ENCODE measurements at regions not wholly inside any gene's neighbourhood (a gene's known extent, or its start where the extent isn't known, plus 50 kb on each side); places are given as distances from the start of the nearest gene placed in this dataset.
"Not testable (repeated sequence)": the region's sequence is repeated elsewhere in the genome, so short reads cannot be mapped to it uniquely, and the experiment has no call there.

- no peak for DNase-seq
These were observed 722.2 kb upstream of the PCDH20 start for GRCh38 chr13:62137629-62138405.

- DNase-seq: no peak
These were observed 716.0 kb upstream of the PCDH20 start for GRCh38 chr13:62131604-62132003.

GRCh38 chr13:62130062-62130970, 714.7 kb upstream of the PCDH20 start:
- DNase-seq: no peak

GRCh38 chr13:62129000-62129551, 713.4 kb upstream of the PCDH20 start:
- DNase-seq: no peak

GRCh38 chr13:62126400-62126799, 710.8 kb upstream of the PCDH20 start:
- DNase-seq: no peak

- DNase-seq: no peak
These were observed 709.8 kb upstream of the PCDH20 start for GRCh38 chr13:62125451-62125850.

- no peak for DNase-seq
These were observed 707.8 kb upstream of the PCDH20 start for GRCh38 chr13:62123409-62123808.

GRCh38 chr13:62122434-62122833, 706.8 kb upstream of the PCDH20 start:
- no peak for DNase-seq

GRCh38 chr13:62119739-62120700, 704.4 kb upstream of the PCDH20 start:
- DNase-seq: no peak

GRCh38 chr13:62115831-62116230, 700.2 kb upstream of the PCDH20 start:
- DNase-seq: no peak

GRCh38 chr13:62113179-62113578, 697.5 kb upstream of the PCDH20 start:
- DNase-seq: no peak

GRCh38 chr13:62110079-62110478, 694.4 kb upstream of the PCDH20 start:
- DNase-seq: no peak

GRCh38 chr13:62104136-62104535, 688.5 kb upstream of the PCDH20 start:
- not testable (repeated sequence) for DNase-seq

GRCh38 chr13:62096652-62097051, 681.0 kb upstream of the PCDH20 start:
- DNase-seq: no peak

GRCh38 chr13:62094932-62095331, 679.3 kb upstream of the PCDH20 start:
- no peak for DNase-seq

- DNase-seq: no peak
These were observed 678.5 kb upstream of the PCDH20 start for GRCh38 chr13:62093984-62094780.

- no peak for DNase-seq
These were observed 677.3 kb upstream of the PCDH20 start for GRCh38 chr13:62092949-62093348.

- no peak for DNase-seq
These were observed 676.9 kb upstream of the PCDH20 start for GRCh38 chr13:62092536-62092935.

- no peak for DNase-seq
These were observed 672.5 kb upstream of the PCDH20 start for GRCh38 chr13:62088165-62088564.

- no peak for DNase-seq
These were observed 671.5 kb upstream of the PCDH20 start for GRCh38 chr13:62087124-62087523.
